ENCODE measurements at regions not wholly inside any gene's neighbourhood (a gene's known extent, or its start where the extent isn't known, plus 50 kb on each side); places are given as distances from the start of the nearest gene placed in this dataset.
"Not testable (repeated sequence)": the region's sequence is repeated elsewhere in the genome, so short reads cannot be mapped to it uniquely, and the experiment has no call there.

DNA sequence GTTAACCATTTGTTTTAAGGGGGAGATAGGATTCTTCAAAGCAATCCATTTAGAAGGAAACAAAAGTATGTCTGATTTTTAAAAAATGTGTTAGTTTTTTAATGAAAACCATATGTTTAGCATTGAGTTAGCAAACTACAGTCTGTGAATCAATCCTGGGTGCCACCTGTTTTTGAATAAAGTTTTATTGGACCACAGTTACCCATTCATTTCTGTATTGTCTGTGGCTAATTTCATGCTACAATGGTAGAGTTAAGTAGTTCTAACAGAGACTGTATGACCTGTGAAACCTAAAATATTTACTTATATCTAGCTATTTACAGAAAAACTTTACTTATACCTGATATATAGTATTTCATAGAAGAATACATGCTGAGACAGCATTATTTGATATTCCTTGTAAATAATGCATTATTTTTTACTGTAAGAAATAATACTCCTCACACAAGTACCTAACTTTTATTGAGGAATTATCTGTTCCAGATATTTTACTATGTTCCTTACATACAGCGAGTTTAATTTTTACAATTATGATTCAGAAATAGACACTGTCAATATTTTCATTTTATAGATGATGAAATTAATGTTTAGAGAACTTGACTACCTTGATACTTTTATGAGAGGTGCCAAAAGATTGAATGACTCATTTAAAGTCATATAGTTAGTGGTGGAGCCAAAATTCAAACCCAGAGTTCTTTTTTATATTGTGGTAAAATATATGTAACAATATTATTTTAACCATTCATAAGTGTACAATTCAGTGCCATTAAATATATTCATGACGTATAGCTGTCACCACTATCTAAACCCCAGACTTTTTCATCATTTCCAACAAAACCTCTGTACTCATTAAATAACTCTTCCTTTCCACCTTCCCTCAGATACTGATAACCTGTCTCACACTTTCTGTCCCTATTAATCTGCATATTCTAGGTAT lies 122.0 kb downstream of the GLUD2 start:
- no peak for DNase-seq (ENCODE audit: low read depth in 4 of 4, low spot score in 1 of 4)

DNA sequence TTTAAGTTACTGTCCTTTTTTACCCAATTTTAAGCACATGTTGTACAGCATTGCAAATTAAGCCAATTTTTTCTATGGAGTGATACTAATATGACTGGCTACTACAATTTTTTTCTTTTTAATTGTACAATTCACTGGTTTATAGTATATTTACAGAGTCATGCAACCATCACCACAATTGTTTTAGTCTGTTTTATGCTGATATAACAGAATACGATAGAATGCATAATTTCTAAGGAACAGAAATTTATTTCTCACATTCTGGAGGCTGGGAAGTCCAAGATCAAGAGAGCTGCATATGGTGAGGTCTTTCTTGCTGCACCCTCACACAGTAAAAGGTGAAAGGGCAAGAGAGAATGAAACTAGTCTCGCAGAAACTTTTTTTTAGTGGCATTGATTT lies 125.3 kb downstream of the GLUD2 start:
- no peak for DNase-seq (ENCODE audit: low read depth in 4 of 4, low spot score in 1 of 4)

DNA sequence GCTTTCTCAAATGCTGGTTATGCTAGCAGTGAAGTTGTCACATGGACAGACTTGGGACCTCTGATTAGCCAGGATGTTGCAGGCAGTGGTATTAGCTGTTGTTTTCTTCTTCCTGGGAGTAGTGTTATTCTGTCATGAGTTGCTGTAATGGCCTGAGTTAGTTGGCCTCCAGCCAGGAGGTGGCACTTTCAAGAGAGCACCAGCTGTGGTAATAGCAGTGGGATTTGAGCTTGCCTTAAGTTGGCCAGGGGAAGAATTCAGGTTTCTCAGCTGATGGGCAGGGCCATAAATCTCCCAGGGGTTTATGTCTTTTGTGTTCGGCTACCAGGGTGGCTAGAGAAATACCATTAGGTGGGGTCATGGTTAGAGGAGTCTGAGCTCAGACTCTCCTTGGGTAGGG lies 132.6 kb downstream of the GLUD2 start:
- no peak for DNase-seq (ENCODE audit: low read depth in 4 of 4, low spot score in 1 of 4)

DNA sequence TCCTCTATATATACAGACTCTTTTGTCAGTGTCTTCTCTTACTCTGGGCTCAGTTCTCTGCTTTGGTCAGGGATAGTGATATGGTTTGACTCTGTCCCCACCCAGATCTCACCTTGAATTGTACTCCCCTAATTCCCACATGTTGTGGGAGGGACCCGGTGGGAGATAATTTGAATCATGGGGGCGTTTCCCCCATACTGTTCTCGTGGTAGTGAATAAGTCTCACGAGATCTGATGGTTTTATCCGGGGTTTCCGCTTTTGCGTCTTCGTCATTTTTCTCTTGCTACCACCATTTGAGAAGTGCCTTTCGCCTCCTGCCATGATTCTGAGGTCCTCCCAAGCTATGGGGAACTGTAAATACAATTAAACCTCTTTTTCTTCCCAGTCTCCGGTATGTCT lies 144.4 kb downstream of the GLUD2 start:
- no peak for DNase-seq (ENCODE audit: low read depth in 4 of 4, low spot score in 1 of 4)

DNA sequence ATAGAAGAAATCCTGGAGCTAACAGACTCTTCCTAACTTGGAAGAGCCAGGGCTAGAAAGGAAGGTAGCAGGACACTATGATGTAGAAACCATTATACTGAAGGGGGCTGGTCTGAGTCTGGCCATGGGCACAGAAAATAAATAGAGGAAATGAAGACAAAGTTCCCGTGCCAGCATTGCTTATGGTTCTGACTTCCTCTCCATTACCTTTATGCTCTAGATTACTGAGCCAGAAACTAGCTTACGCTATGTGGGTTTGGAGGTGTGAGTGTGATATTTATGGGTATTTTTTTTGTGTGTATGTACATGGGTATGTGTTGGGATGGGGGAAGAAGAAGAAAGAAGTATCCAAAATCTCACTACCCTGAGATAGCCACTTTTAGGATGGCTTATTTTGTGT lies 148.3 kb downstream of the GLUD2 start:
- no peak for DNase-seq (ENCODE audit: low read depth in 4 of 4, low spot score in 1 of 4)

DNA sequence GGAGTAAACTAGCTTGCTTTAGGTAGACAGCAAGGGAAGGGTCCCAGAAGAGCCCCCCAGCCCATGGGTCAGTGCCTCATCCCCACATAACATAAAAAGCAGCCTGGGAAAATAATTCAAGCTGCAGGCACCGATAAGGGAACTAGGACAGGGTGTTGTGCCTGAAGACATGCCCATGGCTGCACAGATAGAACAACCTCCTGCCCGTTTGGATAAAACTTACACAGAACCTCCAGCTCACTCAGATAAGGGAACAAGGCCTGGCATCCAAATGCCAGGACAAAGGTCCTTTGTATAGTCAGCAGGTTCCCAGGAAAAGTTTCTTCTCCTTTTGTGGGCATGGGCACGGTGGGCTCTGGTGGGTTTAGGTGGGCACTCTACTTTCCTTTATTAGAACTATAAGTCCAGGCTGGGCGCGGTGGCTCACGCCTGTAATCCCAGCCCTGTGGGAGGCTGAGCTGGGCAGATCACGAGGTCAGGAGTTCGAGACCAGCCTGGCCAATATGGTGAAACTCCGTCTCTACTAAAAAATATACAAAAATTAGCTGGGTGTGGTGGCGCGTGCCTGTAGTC lies 149.5 kb downstream of the GLUD2 start:
- DNase-seq (ENCODE audit: low read depth in 4 of 4, low spot score in 1 of 4) = not testable (repeated sequence)

DNA sequence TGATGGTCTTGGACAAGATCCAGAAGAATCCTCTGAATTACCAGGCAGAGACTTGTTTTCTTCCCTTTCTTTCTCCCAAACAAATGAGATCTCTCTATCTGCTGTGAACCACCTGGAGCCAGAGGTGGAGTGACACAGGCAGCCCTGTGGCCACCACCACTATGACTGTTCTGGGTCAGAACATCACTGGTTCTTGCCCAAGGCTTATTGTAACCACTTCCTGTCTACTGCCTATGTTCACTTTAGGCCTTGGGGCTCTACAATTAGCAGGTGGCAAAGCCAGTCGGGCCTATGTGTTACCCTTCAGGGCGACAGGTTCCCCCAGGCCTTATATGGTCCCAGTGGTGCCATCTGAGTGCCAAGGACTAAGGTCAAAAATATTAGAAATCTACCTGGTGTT lies 161.2 kb downstream of the GLUD2 start:
- DNase-seq (ENCODE audit: low read depth in 4 of 4, low spot score in 1 of 4) = no peak

DNA sequence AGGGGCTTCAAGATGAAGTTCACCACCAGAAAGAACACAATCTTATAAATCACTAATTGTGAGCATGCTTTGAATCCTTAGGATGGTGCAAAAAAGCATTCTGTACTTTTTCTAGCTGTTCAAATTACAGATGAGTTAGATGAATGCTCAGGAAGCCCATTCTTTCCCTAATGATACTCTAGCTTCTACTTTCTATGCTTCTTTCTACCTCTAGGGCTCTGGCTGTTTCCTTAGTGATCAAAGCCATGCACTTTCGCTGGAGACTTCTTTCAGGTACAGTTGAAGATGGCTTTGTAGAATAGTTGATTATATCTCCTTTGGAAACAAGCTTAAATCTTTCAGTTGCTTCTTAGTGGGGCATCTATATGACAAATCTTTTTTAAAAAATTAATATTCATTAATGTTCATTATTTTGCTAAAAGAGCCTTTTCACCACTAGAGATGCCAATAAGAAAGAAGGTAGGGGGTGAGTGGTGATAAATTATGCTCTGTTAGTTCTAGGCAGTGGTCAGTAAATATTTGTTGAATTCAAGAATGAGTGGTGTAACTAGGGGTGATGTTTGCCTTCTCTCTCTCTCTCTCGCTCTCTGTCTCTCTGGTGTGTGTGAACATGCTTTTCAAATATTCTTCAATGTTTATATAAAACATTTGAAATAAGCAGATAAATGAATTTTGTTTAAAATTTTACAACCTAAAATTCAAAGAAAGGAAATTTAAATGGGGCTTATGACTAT lies 169.4 kb downstream of the GLUD2 start:
- DNase-seq (ENCODE audit: low read depth in 4 of 4, low spot score in 1 of 4) = no peak

DNA sequence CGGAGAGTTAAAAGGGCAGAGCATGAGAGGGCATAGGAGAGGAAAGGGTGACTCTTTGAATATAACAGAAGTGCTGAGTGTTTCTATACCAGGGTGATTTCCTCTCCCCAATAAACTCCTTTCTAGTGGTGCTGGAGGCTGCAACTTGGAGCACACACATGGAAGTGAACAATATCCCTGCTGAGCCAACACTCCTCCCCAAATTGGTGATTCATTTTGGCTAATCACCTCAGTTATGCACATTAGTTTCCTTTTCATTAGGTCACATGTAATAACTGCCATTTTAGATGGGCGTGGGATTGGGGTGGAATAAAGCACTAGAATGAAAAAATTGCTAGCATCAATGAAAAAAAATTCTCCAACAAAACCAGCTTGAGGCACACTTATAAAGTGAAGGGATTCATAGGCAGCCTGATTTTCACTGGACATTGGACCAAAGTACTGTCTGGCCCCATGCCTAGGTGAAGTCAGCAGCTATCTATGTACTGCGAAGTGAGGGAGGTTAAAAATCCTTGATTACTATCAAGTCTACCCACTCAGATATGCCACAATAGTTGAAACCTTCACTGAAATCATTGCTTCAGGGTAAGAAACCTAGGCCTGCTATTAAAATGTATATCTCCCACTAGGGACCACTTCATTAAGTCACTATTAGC lies 174.0 kb downstream of the GLUD2 start:
- DNase-seq (ENCODE audit: low read depth in 4 of 4, low spot score in 1 of 4) = no peak

DNA sequence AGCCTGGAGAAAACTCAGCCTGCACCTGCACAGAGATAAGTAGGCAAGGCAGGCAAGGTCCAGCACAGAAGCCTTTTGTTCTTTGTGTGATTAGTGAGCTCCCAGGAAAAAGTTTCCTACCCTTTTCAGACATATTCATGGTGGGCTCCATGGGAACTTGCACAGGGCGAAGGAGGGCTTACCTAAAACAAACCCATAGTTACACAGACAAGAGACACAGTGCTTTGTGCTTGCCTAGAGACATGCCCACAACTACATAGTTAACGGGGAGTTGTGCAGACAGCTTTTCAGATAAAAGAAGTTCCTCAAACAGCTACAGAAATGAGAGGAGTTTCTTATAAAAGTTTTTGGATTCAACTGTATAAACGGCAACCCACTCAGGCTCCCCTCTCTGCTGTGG lies 180.5 kb downstream of the GLUD2 start:
- DNase-seq (ENCODE audit: low read depth in 4 of 4, low spot score in 1 of 4) = no peak

DNA sequence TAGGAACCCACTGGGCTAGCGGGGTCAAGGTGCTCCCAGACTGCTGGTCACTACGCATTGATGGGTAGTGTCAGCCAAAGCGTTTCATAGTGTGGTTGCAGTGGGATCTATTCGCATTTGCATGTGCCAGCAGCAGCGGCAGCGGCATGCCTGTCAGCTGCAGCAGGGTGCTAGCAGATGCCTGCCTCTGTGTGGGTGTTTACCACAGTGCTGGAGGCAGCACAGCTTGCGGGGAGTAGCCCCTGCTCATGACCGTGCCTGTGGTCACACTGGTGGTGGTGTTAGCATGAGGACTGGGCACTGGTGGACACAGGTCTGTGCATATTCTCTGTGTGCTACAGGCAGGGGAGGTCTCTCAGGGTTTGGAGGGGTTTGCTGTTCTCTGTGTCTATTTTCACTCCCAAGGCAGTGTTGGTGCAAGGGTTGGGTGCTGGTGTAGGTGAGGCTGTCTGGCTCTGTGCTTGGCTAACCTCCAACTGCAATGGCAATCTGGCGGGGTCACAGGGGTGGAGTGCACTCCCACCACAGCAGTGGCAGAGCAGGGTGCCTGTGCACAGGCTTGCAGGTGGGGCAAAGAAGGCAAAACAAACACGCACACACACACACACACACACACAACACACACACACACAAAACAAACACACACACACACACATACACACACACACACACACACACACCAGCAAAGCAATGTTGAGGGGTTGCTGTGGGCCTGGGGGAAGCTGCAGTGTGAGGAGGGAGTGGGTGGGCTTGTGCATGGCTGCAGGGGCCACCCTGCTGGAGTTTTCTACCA lies 184.4 kb downstream of the GLUD2 start:
- DNase-seq (ENCODE audit: low read depth in 4 of 4, low spot score in 1 of 4) = no peak

DNA sequence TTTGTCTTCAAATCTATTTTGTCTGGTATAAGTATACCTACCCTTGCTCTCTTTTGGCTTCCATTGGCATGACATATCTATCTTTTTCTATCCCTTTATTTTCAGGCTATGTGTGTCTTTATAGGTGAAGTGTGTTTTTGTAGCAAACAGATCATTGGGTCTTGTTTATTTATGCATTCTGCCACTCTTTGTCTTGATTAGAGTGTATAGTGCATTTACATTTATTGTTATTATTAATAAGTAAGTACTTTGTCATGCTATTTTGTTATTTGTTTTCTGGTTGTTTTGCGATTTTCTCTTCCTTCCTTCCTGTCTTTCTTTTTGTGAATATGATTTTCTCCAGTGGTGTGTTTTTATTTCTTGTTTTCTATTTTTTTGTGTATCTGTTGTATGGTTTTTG lies 188.6 kb downstream of the GLUD2 start:
- no peak for DNase-seq (ENCODE audit: low read depth in 4 of 4, low spot score in 1 of 4)

DNA sequence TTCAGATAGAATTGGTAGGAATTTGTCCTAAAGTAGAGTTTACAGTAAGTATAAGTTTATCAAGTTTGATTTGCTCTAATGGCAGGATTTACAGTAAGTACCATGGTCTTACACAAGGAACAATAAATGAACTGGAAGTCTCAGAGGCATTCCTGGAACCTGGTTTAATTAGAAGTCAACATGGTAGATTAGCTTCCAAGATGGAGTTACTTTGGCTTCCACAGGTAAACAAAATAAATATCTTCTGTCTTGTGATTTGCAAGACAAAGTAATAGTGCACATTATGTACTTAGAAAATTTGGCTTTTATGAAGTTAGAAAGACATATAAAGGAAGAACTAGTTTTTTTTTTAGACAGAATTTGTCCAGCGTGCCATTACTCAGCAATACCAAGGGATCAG lies 190.7 kb downstream of the GLUD2 start:
- no peak for DNase-seq (ENCODE audit: low read depth in 4 of 4, low spot score in 1 of 4)

DNA sequence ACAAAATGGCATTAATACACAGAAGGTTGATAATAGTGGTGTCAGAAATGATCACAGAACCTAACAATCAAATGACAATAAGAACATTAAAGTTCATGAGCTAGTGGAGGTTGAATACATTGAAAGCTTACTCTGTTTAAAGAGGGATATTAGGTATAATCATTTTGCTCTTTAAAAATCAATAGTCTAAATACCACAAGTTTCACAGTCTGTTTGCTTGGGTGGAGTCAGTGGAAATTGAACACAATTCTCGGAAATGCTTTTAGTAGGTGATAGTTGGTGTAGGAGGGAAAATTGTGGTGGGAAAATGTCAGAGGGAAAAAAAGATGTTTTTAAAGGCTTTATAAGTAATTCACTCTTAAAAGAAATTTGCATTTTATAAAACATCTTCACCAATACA lies 197.1 kb downstream of the GLUD2 start:
- DNase-seq (ENCODE audit: low read depth in 4 of 4, low spot score in 1 of 4) = no peak

DNA sequence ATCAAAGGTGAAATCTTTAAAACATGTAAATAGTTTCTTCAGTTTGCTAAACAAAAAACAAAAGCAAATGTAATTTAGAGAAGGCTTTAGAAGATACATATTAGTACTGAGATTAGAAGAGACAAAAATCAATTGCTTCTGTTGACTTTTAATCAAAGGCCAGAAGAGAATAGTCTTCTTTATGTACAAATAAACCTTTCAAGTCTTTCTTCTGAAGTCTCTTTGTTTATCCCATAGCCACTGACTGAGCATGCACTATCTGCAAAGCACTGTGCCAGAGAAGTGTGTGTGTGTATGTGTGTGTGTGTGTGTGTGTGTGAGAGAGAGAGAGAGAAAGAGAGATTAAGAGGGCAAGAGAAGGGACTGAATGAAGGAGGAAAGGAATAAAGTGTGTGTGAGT lies 198.4 kb downstream of the GLUD2 start:
- no peak for DNase-seq (ENCODE audit: low read depth in 4 of 4, low spot score in 1 of 4)

DNA sequence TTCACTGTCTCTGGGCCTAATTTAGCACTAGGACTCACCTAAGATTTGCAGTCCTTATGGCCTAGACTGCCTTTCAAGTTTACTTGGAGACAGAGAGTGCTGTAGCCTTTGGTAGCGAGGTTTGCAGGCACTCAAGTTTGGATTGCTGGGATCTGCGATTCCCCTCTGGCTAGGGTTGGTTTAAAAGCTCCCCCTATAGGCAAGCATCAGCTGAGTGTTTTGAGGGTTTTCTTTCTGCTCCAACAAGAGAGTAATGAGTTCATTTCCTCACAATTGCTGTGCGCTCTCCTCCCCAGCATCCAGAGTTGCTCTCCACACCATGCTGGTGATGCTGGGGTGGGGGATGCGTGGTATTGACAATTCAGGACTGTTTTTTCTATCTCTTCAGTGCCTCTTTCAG lies 206.9 kb downstream of the GLUD2 start:
- no peak for DNase-seq (ENCODE audit: low read depth in 4 of 4, low spot score in 1 of 4)

DNA sequence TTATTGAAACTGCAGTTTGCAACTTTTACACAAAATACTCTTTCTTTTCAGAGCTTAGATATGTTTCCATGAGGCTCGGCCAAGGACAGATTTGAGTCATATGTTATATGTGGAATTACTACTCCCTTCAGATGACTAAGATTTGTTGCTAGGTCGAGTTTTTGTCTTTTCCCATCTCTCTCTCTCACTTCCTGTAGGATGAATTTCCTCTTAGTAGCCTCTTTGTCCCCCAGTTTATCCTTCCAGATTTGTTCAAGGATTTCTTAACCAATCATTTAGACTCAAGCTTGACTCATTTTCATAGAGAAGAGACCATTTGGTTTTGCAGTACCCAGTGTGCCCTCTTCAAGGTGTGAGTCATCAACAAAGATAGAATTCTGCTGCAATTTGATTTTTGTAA lies 209.2 kb downstream of the GLUD2 start:
- no peak for DNase-seq (ENCODE audit: low read depth in 4 of 4, low spot score in 1 of 4)

DNA sequence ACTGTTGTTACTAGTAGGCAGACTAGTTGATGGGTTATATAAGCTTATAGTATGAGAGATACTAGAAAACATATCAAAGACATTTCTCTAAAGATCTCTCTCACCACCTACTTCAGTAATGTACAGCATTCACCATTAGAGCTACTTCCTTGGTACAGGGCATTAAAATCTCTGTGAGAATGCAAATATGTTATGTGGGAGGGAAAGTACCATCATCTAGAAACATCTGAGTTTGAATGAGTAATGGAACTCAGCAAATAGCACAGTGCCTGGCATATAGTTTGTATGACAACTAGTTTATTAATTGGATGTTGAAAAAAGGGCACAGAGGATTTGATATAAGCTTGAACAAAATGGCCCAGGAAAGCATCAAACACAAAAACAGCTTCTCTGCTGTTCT lies 211.1 kb downstream of the GLUD2 start:
- DNase-seq (ENCODE audit: low read depth in 4 of 4, low spot score in 1 of 4) = no peak

DNA sequence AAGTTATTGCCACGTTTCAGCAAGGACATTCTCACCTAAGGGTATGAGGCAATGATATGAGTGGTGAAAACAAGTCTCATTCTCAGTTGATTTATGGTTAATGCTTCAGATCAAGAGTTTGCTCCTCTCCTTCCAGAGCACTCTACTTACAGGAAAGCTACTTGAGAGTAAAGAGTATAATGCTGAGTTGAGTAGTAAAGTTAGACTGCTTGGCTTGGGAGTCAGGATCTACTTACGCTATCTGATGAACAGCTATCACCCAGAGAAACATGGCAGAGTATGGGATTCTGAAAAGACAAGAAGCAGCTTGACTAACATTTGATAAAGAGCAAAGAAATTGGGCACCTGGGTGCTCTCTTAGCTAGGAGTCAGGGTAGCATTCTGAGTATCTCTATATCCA lies 211.8 kb downstream of the GLUD2 start:
- DNase-seq (ENCODE audit: low read depth in 4 of 4, low spot score in 1 of 4) = no peak

DNA sequence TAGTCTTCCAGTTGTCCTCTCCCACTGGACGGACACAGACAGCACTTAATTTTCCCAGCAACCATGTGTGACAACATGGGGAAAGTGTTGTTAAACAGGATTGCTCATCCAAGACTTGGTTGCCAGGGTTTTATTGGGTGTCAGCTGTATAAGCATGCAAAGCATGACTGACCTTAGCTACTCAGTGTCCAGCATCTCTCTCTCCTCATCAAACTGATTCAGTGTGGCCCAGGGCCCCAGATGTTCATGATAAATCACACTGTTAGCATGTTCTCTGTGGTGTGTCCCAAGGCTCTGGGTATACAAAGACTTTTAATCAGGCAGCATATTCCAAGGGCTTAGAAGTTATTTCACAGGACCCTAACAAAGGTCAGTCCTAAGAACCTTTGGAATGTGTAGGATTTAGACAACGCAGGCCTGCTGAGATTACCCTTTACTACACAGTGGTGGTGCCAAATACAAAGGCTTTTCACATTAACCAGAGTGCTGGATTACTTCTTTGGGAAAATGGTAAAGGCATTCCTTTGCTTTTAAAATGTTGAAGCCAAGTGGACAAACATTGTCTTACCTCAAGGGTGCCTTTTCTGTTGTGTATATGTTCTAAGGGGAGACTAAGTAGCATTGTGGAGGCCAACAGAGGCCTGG lies 213.3 kb downstream of the GLUD2 start:
- no peak for DNase-seq (ENCODE audit: low read depth in 4 of 4, low spot score in 1 of 4)
